WTC11 (cell line): ENCODE measurements at regions not wholly inside any gene's neighbourhood (a gene's known extent, or its start where the extent isn't known, plus 50 kb on each side); places are given as distances from the start of the nearest gene placed in this dataset.

Experiments
- ATF6 ChIP-seq: sonication (generic); formaldehyde crosslinking; IDR thresholded peaks from 2 replicates; pipeline ENCODE4 v1.8.1; 2023; ENCODE audit warnings: mild to moderate bottlenecking, missing genetic modification reagents
- CTCF ChIP-seq: fragments of 200-600 bp; IDR thresholded peaks from 2 replicates; pipeline ENCODE4 v1.8.0; 2022; ENCODE audit warnings: antibody characterized with exemption
- E2F5 ChIP-seq: sonication (generic); formaldehyde crosslinking; IDR thresholded peaks from 2 replicates; pipeline ENCODE4 v1.8.1; 2022; ENCODE audit warnings: mild to moderate bottlenecking, moderate library complexity, missing genetic modification reagents
- FOXP1 ChIP-seq: sonication (generic); formaldehyde crosslinking; IDR thresholded peaks from 2 replicates; pipeline ENCODE4 v1.8.0; 2022; ENCODE audit warnings: missing genetic modification reagents, mild to moderate bottlenecking, moderate library complexity, borderline replicate concordance
- GRHL2 ChIP-seq: fragments of 250-450 bp; sonication (Bioruptor Pico); IDR thresholded peaks from 2 replicates; pipeline ENCODE4 v1.8.0; 2022; ENCODE audit warnings: mild to moderate bottlenecking, moderate library complexity; ENCODE audit not compliant: insufficient replicate concordance, severe bottlenecking
- IRF2 ChIP-seq: sonication (generic); formaldehyde crosslinking; IDR thresholded peaks from 2 replicates; pipeline ENCODE4 v1.8.0; 2022; ENCODE audit warnings: low read depth, missing genetic modification reagents, borderline replicate concordance
- MAX ChIP-seq: sonication (generic); formaldehyde crosslinking; IDR thresholded peaks from 2 replicates; pipeline ENCODE4 v1.8.0; 2022; ENCODE audit warnings: mild to moderate bottlenecking, missing genetic modification reagents
- ZNF263 ChIP-seq: sonication (generic); formaldehyde crosslinking; IDR thresholded peaks from 2 replicates; pipeline ENCODE4 v1.8.1; 2022; ENCODE audit warnings: low read depth, mild to moderate bottlenecking, moderate library complexity, missing genetic modification reagents
- ZSCAN18 ChIP-seq: fragments of 250-450 bp; sonication (Bioruptor Pico); IDR thresholded peaks from 2 replicates; pipeline ENCODE4 v2.1.2; 2022; ENCODE audit warnings: mild to moderate bottlenecking, moderate library complexity

- TF ChIP-seq GRHL2 (CRISPR knock-in tag) (no peak), MAX (no peak), CTCF (no peak), E2F5 (CRISPR knock-in tag) (no peak), FOXP1 (no peak), ZSCAN18 (CRISPR knock-in tag) (no peak), ZNF263 (no peak), ATF6 (CRISPR knock-in tag) (no peak), IRF2 (no peak)
Observed at GRCh38 chr2:139260052-139260430, 479.9 kb upstream of the NXPH2 start.
